ENCODE measurements at regions not wholly inside any gene's neighbourhood (a gene's known extent, or its start where the extent isn't known, plus 50 kb on each side); places are given as distances from the start of the nearest gene placed in this dataset.

DNA sequence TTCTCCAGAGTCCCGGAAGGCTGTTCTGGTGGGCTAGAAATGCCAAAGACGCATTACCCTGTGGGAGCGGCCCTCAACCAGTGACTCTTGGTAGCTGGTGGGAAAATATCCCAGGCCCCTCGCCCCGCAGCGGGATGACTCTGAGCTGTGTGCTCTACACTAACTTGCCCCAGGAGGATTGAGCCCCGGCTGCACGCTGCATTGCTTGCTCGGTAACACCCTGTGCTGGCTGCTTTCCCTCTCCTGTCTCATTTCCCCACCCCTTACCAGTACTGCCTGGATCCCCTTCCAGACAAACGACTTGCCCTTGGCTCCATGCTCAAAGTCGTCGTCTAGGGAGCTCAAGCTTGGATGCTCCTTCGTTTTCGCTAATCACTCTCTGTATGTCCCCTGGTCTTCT lies 411.8 kb upstream of the SULF2 start:
- H3K27ac ChIP-seq, result no peak overlapping the region
- no peaks in the 10 kb centered on the region for H3K9me3 ChIP-seq
- intact Hi-C loops (cut with DNase I; ENCODE audit: low total_unique reads), result no loop called here
- no peaks in the 10 kb centered on the region for H3K4me1 ChIP-seq
- DNase-seq, result no peak
- no peak overlapping the region for H3K4me3 ChIP-seq
- no peaks in the 10 kb centered on the region for H3K36me3 ChIP-seq
- TF ChIP-seq, protein P1, sequence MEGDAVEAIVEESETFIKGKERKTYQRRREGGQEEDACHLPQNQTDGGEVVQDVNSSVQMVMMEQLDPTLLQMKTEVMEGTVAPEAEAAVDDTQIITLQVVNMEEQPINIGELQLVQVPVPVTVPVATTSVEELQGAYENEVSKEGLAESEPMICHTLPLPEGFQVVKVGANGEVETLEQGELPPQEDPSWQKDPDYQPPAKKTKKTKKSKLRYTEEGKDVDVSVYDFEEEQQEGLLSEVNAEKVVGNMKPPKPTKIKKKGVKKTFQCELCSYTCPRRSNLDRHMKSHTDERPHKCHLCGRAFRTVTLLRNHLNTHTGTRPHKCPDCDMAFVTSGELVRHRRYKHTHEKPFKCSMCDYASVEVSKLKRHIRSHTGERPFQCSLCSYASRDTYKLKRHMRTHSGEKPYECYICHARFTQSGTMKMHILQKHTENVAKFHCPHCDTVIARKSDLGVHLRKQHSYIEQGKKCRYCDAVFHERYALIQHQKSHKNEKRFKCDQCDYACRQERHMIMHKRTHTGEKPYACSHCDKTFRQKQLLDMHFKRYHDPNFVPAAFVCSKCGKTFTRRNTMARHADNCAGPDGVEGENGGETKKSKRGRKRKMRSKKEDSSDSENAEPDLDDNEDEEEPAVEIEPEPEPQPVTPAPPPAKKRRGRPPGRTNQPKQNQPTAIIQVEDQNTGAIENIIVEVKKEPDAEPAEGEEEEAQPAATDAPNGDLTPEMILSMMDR (IDR thresholded peaks at IDR 0.05), result no peak
- peaks cover 0 to 49% of the 10 kb centered on the region in 2 donors for H3K27me3 ChIP-seq

GRCh38 chr20:48196486-48196885 lies 411.2 kb upstream of the SULF2 start:
- Histone ChIP-seq H3K27ac (no peak overlapping the region), H3K36me3 (no peaks in the 10 kb centered on the region), H3K27me3 (peaks cover 0 to 49% of the 10 kb centered on the region in 2 donors), H3K4me3 (no peak overlapping the region), H3K4me1 (no peaks in the 10 kb centered on the region), H3K9me3 (no peaks in the 10 kb centered on the region)
- TF ChIP-seq, protein P1 (IDR thresholded peaks at IDR 0.05), result no peak
- DNase-seq, result no peak
- intact Hi-C loops (cut with DNase I; ENCODE audit: low total_unique reads), result no loop called here

GRCh38 chr20:48196001-48196400 lies 410.7 kb upstream of the SULF2 start:
- Histone ChIP-seq H3K27ac (no peak overlapping the region), H3K4me1 (no peaks in the 10 kb centered on the region), H3K4me3 (no peak overlapping the region), H3K9me3 (no peaks in the 10 kb centered on the region), H3K36me3 (no peaks in the 10 kb centered on the region), H3K27me3 (peaks cover 0 to 44% of the 10 kb centered on the region in 2 donors)
- DNase-seq, result no peak
- TF ChIP-seq, protein P1 (IDR thresholded peaks at IDR 0.05), result no peak
- intact Hi-C loops (cut with DNase I; ENCODE audit: low total_unique reads), result no loop called here

- H3K4me3 ChIP-seq, result no peak overlapping the region
- peaks cover 0 to 42% of the 10 kb centered on the region in 2 donors for H3K27me3 ChIP-seq
- no peaks in the 10 kb centered on the region for H3K9me3 ChIP-seq
- no peaks in the 10 kb centered on the region for H3K4me1 ChIP-seq
- intact Hi-C loops (cut with DNase I; ENCODE audit: low total_unique reads), result no loop called here
- TF ChIP-seq, protein P1 (IDR thresholded peaks at IDR 0.05), result no peak
- no peak overlapping the region for H3K27ac ChIP-seq
- H3K36me3 ChIP-seq, result no peaks in the 10 kb centered on the region
- DNase-seq, result no peak
These were observed 410.0 kb upstream of the SULF2 start for GRCh38 chr20:48195121-48195870.

GRCh38 chr20:48194583-48194982 lies 409.3 kb upstream of the SULF2 start:
- no peaks in the 10 kb centered on the region for H3K4me1 ChIP-seq
- no peaks in the 10 kb centered on the region for H3K9me3 ChIP-seq
- peaks cover 0 to 42% of the 10 kb centered on the region in 2 donors for H3K27me3 ChIP-seq
- no peaks in the 10 kb centered on the region for H3K36me3 ChIP-seq
- no peak for DNase-seq
- TF ChIP-seq, protein P1 (IDR thresholded peaks at IDR 0.05), result no peak
- no peak overlapping the region for H3K4me3 ChIP-seq
- intact Hi-C loops (cut with DNase I; ENCODE audit: low total_unique reads), result no loop called here
- H3K27ac ChIP-seq, result no peak overlapping the region
